H9 (cell line): ENCODE measurements at regions not wholly inside any gene's neighbourhood (a gene's known extent, or its start where the extent isn't known, plus 50 kb on each side); places are given as distances from the start of the nearest gene placed in this dataset.

Experiments
- DNase-seq: peaks from one replicate; pipeline ENCODE4 v3.0.0-alpha.2; 2017
- H2AFZ ChIP-seq: one replicate; pipeline ENCODE4 v1.6.1; 2013; ENCODE audit warnings: mild to moderate bottlenecking, low read length, control low read depth, moderate library complexity
- H2AK5ac ChIP-seq: 2 replicates; pipeline ENCODE4 v1.6.1; 2013; ENCODE audit warnings: low read length, control low read depth, mixed read lengths; ENCODE audit not compliant: insufficient read length
- H2BK120ac ChIP-seq: one replicate; pipeline ENCODE4 v1.6.1; 2013; ENCODE audit warnings: low read depth, mild to moderate bottlenecking, low read length, control low read depth, inconsistent platforms; ENCODE audit not compliant: poor library complexity, severe bottlenecking
- H2BK12ac ChIP-seq: 2 replicates; pipeline ENCODE4 v1.6.1; 2013; ENCODE audit warnings: low read length, control low read depth, mixed read lengths, low read depth; ENCODE audit not compliant: insufficient read length
- H2BK15ac ChIP-seq: 2 replicates; pipeline ENCODE4 v1.6.1; 2013; ENCODE audit warnings: low read depth, low read length, control low read depth
- H2BK20ac ChIP-seq: one replicate; pipeline ENCODE4 v1.6.1; 2013; ENCODE audit warnings: low read depth, mild to moderate bottlenecking, low read length, control low read depth, inconsistent platforms; ENCODE audit not compliant: poor library complexity, severe bottlenecking
- H2BK5ac ChIP-seq: 2 replicates; pipeline ENCODE4 v1.6.1; 2013; ENCODE audit warnings: low read length, control low read depth, mixed read lengths; ENCODE audit not compliant: insufficient read length
- H3K14ac ChIP-seq: 2 replicates; pipeline ENCODE4 v1.6.1; 2013; ENCODE audit warnings: low read length, control low read depth; ENCODE audit not compliant: insufficient read depth
- H3K18ac ChIP-seq: 2 replicates; pipeline ENCODE4 v1.6.1; 2013; ENCODE audit warnings: low read depth, mild to moderate bottlenecking, mixed read lengths, low read length, control low read depth; ENCODE audit not compliant: insufficient read length
- H3K23ac ChIP-seq: 2 replicates; pipeline ENCODE4 v1.6.1; 2013; ENCODE audit warnings: low read length, control low read depth, mixed read lengths, low read depth; ENCODE audit not compliant: insufficient read length
- H3K23me2 ChIP-seq: 2 replicates; pipeline ENCODE4 v1.6.1; 2013; ENCODE audit warnings: low read depth, mild to moderate bottlenecking, mixed read lengths, low read length, control low read depth; ENCODE audit not compliant: insufficient read length, poor library complexity, severe bottlenecking
- H3K27ac ChIP-seq: 2 replicates; pipeline ENCODE4 v1.5.1; 2013; ENCODE audit warnings: low read length, control low read depth, mixed read lengths, low read depth; ENCODE audit not compliant: insufficient read length
- H3K27me3 ChIP-seq: 2 replicates; pipeline ENCODE4 v1.6.1; 2013; ENCODE audit warnings: low read length, control low read depth, inconsistent platforms; ENCODE audit not compliant: insufficient read depth
- H3K4ac ChIP-seq: 2 replicates; pipeline ENCODE4 v1.6.1; 2013; ENCODE audit warnings: low read depth, mild to moderate bottlenecking, control low read depth, inconsistent platforms, low read length, moderate library complexity
- H3K4me1 ChIP-seq: 2 replicates; pipeline ENCODE4 v1.6.1; 2013; ENCODE audit warnings: low read length, control low read depth, inconsistent platforms; ENCODE audit not compliant: insufficient read depth
- H3K4me2 ChIP-seq: 2 replicates; pipeline ENCODE4 v1.6.1; 2013; ENCODE audit warnings: low read length, control low read depth, mixed read lengths; ENCODE audit not compliant: insufficient read length, insufficient read depth
- H3K56ac ChIP-seq: 2 replicates; pipeline ENCODE4 v1.6.1; 2013; ENCODE audit warnings: low read depth, mild to moderate bottlenecking, mixed read lengths, low read length, control low read depth; ENCODE audit not compliant: insufficient read length
- H3K79me1 ChIP-seq: 2 replicates; pipeline ENCODE4 v1.6.1; 2013; ENCODE audit warnings: low read depth, mild to moderate bottlenecking, moderate library complexity, low read length, control low read depth, inconsistent platforms; ENCODE audit not compliant: insufficient read depth, poor library complexity, severe bottlenecking
- H3K79me2 ChIP-seq: 2 replicates; pipeline ENCODE4 v1.6.1; 2013; ENCODE audit warnings: low read length, control low read depth, inconsistent platforms; ENCODE audit not compliant: insufficient read depth
- H3K9ac ChIP-seq: 2 replicates; pipeline ENCODE4 v1.6.1; 2013; ENCODE audit warnings: low read length, control low read depth, mixed read lengths; ENCODE audit not compliant: insufficient read length; ENCODE audit errors: extremely low read depth
- H3K9me3 ChIP-seq: one replicate; pipeline ENCODE4 v1.6.1; 2013; ENCODE audit warnings: low read depth, low read length, inconsistent platforms; ENCODE audit not compliant: control insufficient read depth
- H3T11ph ChIP-seq: one replicate; pipeline ENCODE4 v1.6.1; 2013; ENCODE audit warnings: mild to moderate bottlenecking, low read length, control low read depth, inconsistent platforms
- H4K20me1 ChIP-seq: one replicate; pipeline ENCODE4 v1.6.1; 2013; ENCODE audit not compliant: control insufficient read depth, insufficient read length, insufficient read depth
- H4K5ac ChIP-seq: 2 replicates; pipeline ENCODE4 v1.6.1; 2013; ENCODE audit warnings: low read depth, mild to moderate bottlenecking, mixed read lengths, low read length, control low read depth; ENCODE audit not compliant: insufficient read length
- H4K8ac ChIP-seq: replicated peaks from 2 replicates; pipeline ENCODE4 v1.6.1; 2013; ENCODE audit warnings: low read length, control low read depth, mixed read lengths, low read depth; ENCODE audit not compliant: insufficient read length
- H4K91ac ChIP-seq: 2 replicates; pipeline ENCODE4 v1.6.1; 2013; ENCODE audit warnings: low read depth, mild to moderate bottlenecking, moderate library complexity, mixed read lengths, low read length, control low read depth; ENCODE audit not compliant: insufficient read length
- H3K27ac Mint-ChIP-seq, 3 experiments: 2 replicates in 2 of 3; 3 replicates in 1 of 3; pipeline ENCODE4 v1.8.0; 2020 to 2021; ENCODE audit warnings: mixed read lengths in 3 of 3, mild to moderate bottlenecking in 1 of 3, moderate library complexity in 1 of 3
- H3K27me3 Mint-ChIP-seq: 2 replicates; pipeline ENCODE4 v1.8.0; 2021; ENCODE audit warnings: low read depth, mild to moderate bottlenecking, moderate library complexity, mixed read lengths
- H3K36me3 Mint-ChIP-seq, 3 experiments: 2 replicates in 2 of 3; 3 replicates in 1 of 3; pipeline ENCODE4 v1.8.0; 2020 to 2021; ENCODE audit warnings: low read depth in 3 of 3, mixed read lengths in 3 of 3; ENCODE audit not compliant: insufficient read depth in 1 of 3
- H3K4me1 Mint-ChIP-seq, 2 experiments: 2 replicates each; pipeline ENCODE4 v1.8.0; 2020; ENCODE audit warnings: mixed read lengths in 2 of 2
- H3K4me3 Mint-ChIP-seq, 2 experiments: 2 replicates in 1 of 2; 3 replicates in 1 of 2; pipeline ENCODE4 v1.8.0; 2020 to 2021; ENCODE audit warnings: mild to moderate bottlenecking in 2 of 2, mixed read lengths in 2 of 2, moderate library complexity in 1 of 2
- H3K9me3 Mint-ChIP-seq, 2 experiments: 2 replicates in 1 of 2; 3 replicates in 1 of 2; pipeline ENCODE4 v1.8.0; 2020; ENCODE audit warnings: mild to moderate bottlenecking in 2 of 2, mixed read lengths in 2 of 2, moderate library complexity in 1 of 2
- CTCF ChIP-seq: fragments of 200-600 bp; sonication (generic); conservative IDR thresholded peaks from 3 replicates; pipeline ENCODE4 v1.8.0; 2021; ENCODE audit warnings: antibody characterized with exemption, mild to moderate bottlenecking
- WGBS: extraction: QIAGEN DNeasy Blood & Tissue Kit; methylation state at CpG from one replicate; pipeline ENCODE4 v1.1.7; 2013; ENCODE audit warnings: missing lambda C conversion rate, low lambda C conversion rate, mixed read lengths; ENCODE audit not compliant: insufficient read length; ENCODE audit errors: extremely low coverage; 5-methylcytosine and 5-hydroxymethylcytosine counted together

GRCh38 chr6:170067181-170067641 is 223.7 kb downstream of the DLL1 start:
- Histone ChIP-seq H2AK5ac (no peak overlapping the region), H3K56ac (no peak overlapping the region), H4K5ac (no peak overlapping the region), H2BK20ac (no peak overlapping the region), H2AFZ (no peak overlapping the region), H4K91ac (no peak overlapping the region), H3K23me2 (no peaks in the 10 kb centered on the region), H3K4me1 (0 out of 2 replicates have a peak, but pooled peaks cover 2% of the 10 kb centered on the region), H2BK5ac (no peak overlapping the region), H3K79me1 (no peaks in the 10 kb centered on the region), H3K79me2 (no peaks in the 10 kb centered on the region), H3K4me2 (no peak overlapping the region), H3T11ph (no peak overlapping the region), H3K9me3 (no peaks in the 10 kb centered on the region), H2BK15ac (no peak overlapping the region), H3K27me3 (no peaks in the 10 kb centered on the region), H2BK12ac (no peak overlapping the region), H3K18ac (no peak overlapping the region), H3K14ac (no peak overlapping the region), H4K20me1 (no peaks in the 10 kb centered on the region), H3K27ac (no peak overlapping the region), H2BK120ac (no peak overlapping the region), H3K9ac (no peak overlapping the region), H4K8ac (no peak overlapping the region), H3K4ac (no peak overlapping the region), H3K23ac (no peak overlapping the region)
- peaks cover 8 to 15% (median 13%) of the 10 kb centered on the region in 3 experiments; a peak in 6 of 7 replicates for H3K36me3 Mint-ChIP-seq
- peaks cover 23 to 24% of the 10 kb centered on the region in 2 experiments for H3K9me3 Mint-ChIP-seq
- no peak overlapping the region for H3K4me3 Mint-ChIP-seq
- no peak for TF ChIP-seq CTCF
- H3K27me3 Mint-ChIP-seq, result peaks cover 16% of the 10 kb centered on the region
- no CpG with 5 or more reads among the region's 18 CpGs for WGBS
- DNase-seq, result no peak
- H3K27ac Mint-ChIP-seq, result no peak overlapping the region
- peaks cover 9% of the 10 kb centered on the region in 2 experiments for H3K4me1 Mint-ChIP-seq
